ENCODE measurements at regions not wholly inside any gene's neighbourhood (a gene's known extent, or its start where the extent isn't known, plus 50 kb on each side); places are given as distances from the start of the nearest gene placed in this dataset.

GRCh38 chr6:40799296-40800140, 212.4 kb upstream of the LRFN2 start:
- H2BK15ac ChIP-seq (ENCODE audit: low read length), result no peak overlapping the region
- no peaks in the 10 kb centered on the region for H3K36me3 ChIP-seq (replicated peaks in 1 of 2; ENCODE audit: control insufficient read depth in 2 of 2, insufficient read depth in 2 of 2, low read length in 2 of 2)
- H3K4me2 ChIP-seq (ENCODE audit: insufficient read depth, low read length, poor library complexity, severe bottlenecking), result no peak overlapping the region
- peaks cover 0 to 1% of the 10 kb centered on the region in 2 donors for H3K4me1 ChIP-seq (ENCODE audit: control insufficient read depth in 2 of 2, insufficient read depth in 1 of 2, low read depth in 1 of 2, low read length in 2 of 2)
- H3K4me3 ChIP-seq (ENCODE audit: low read length in 2 of 2), result no peak overlapping the region
- no peak overlapping the region for H3K23ac ChIP-seq (ENCODE audit: low read depth, low read length, poor library complexity)
- no peak overlapping the region for H3K14ac ChIP-seq (ENCODE audit: low read length)
- H3K4ac ChIP-seq (ENCODE audit: low read length), result no peak overlapping the region
- H3K9ac ChIP-seq (ENCODE audit: low read depth, low read length, poor library complexity), result no peak overlapping the region
- H3K27ac ChIP-seq (replicated peaks; ENCODE audit: low read length), result no peak overlapping the region
- no peaks in the 10 kb centered on the region for H3K27me3 ChIP-seq (ENCODE audit: control insufficient read depth in 3 of 3, insufficient read depth in 3 of 3, low read depth in 1 of 3, low read length in 3 of 3)
- H3K18ac ChIP-seq (ENCODE audit: low read length), result no peak overlapping the region
- WGBS, 2 donors (ENCODE audit: extremely low coverage in 2 of 2, insufficient read length in 2 of 2, insufficient replicate concordance in 1 of 2), result no CpG with 5 or more reads among the region's 8 CpGs
- no peak overlapping the region for H2BK12ac ChIP-seq (ENCODE audit: low read length)
- no peaks in the 10 kb centered on the region for H3K9me3 ChIP-seq (replicated peaks in 1 of 2; ENCODE audit: control insufficient read depth in 2 of 2, insufficient read depth in 1 of 2, low read depth in 1 of 2, low read length in 2 of 2)
- no peak overlapping the region for H4K8ac ChIP-seq (ENCODE audit: low read depth, low read length)
- H2BK5ac ChIP-seq (ENCODE audit: low read length), result no peak overlapping the region
- DNase-seq (ENCODE audit: low spot score), result no peak
- H2AK5ac ChIP-seq (ENCODE audit: low read depth, low read length), result no peak overlapping the region
- no peaks in the 10 kb centered on the region for H3K79me1 ChIP-seq (ENCODE audit: low read depth, low read length)
- no peak overlapping the region for H2AFZ ChIP-seq (ENCODE audit: low read length)
- H4K91ac ChIP-seq (ENCODE audit: low read depth, low read length, poor library complexity), result no peak overlapping the region
- no peak overlapping the region for H2BK120ac ChIP-seq (ENCODE audit: low read depth, low read length)

- no peak for DNase-seq (ENCODE audit: low spot score)
- no peak overlapping the region for H3K27ac ChIP-seq (replicated peaks; ENCODE audit: low read length)
- no peaks in the 10 kb centered on the region for H3K27me3 ChIP-seq (ENCODE audit: control insufficient read depth in 3 of 3, insufficient read depth in 3 of 3, low read depth in 1 of 3, low read length in 3 of 3)
- no peak overlapping the region for H3K18ac ChIP-seq (ENCODE audit: low read length)
- no CpG with 5 or more reads among the region's 7 CpGs for WGBS, 2 donors (ENCODE audit: extremely low coverage in 2 of 2, insufficient read length in 2 of 2, insufficient replicate concordance in 1 of 2)
- H2AFZ ChIP-seq (ENCODE audit: low read length), result no peak overlapping the region
- no peak overlapping the region for H2BK12ac ChIP-seq (ENCODE audit: low read length)
- peaks cover 0 to 1% of the 10 kb centered on the region in 2 donors for H3K4me1 ChIP-seq (ENCODE audit: control insufficient read depth in 2 of 2, insufficient read depth in 1 of 2, low read depth in 1 of 2, low read length in 2 of 2)
- H3K79me1 ChIP-seq (ENCODE audit: low read depth, low read length), result no peaks in the 10 kb centered on the region
- H3K9ac ChIP-seq (ENCODE audit: low read depth, low read length, poor library complexity), result no peak overlapping the region
- H4K8ac ChIP-seq (ENCODE audit: low read depth, low read length), result no peak overlapping the region
- no peak overlapping the region for H3K4ac ChIP-seq (ENCODE audit: low read length)
- H3K36me3 ChIP-seq (replicated peaks in 1 of 2; ENCODE audit: control insufficient read depth in 2 of 2, insufficient read depth in 2 of 2, low read length in 2 of 2), result no peaks in the 10 kb centered on the region
- H4K91ac ChIP-seq (ENCODE audit: low read depth, low read length, poor library complexity), result no peak overlapping the region
- no peak overlapping the region for H2BK5ac ChIP-seq (ENCODE audit: low read length)
- no peak overlapping the region for H3K23ac ChIP-seq (ENCODE audit: low read depth, low read length, poor library complexity)
- no peak overlapping the region for H2BK120ac ChIP-seq (ENCODE audit: low read depth, low read length)
- H3K14ac ChIP-seq (ENCODE audit: low read length), result no peak overlapping the region
- no peak overlapping the region for H3K4me2 ChIP-seq (ENCODE audit: insufficient read depth, low read length, poor library complexity, severe bottlenecking)
- H2BK15ac ChIP-seq (ENCODE audit: low read length), result no peak overlapping the region
- H3K4me3 ChIP-seq (ENCODE audit: low read length in 2 of 2), result no peak overlapping the region
- H3K9me3 ChIP-seq (replicated peaks in 1 of 2; ENCODE audit: control insufficient read depth in 2 of 2, insufficient read depth in 1 of 2, low read depth in 1 of 2, low read length in 2 of 2), result no peaks in the 10 kb centered on the region
- no peak overlapping the region for H2AK5ac ChIP-seq (ENCODE audit: low read depth, low read length)
These were observed 211.1 kb upstream of the LRFN2 start for GRCh38 chr6:40798069-40798770.

GRCh38 chr6:40796260-40797221, 209.4 kb upstream of the LRFN2 start:
- no peaks in the 10 kb centered on the region for H3K36me3 ChIP-seq (replicated peaks in 1 of 2; ENCODE audit: control insufficient read depth in 2 of 2, insufficient read depth in 2 of 2, low read length in 2 of 2)
- no peak overlapping the region for H2BK5ac ChIP-seq (ENCODE audit: low read length)
- H3K14ac ChIP-seq (ENCODE audit: low read length), result no peak overlapping the region
- no peak overlapping the region for H2BK120ac ChIP-seq (ENCODE audit: low read depth, low read length)
- no peak overlapping the region for H4K91ac ChIP-seq (ENCODE audit: low read depth, low read length, poor library complexity)
- no peak overlapping the region for H3K4ac ChIP-seq (ENCODE audit: low read length)
- no peak overlapping the region for H4K8ac ChIP-seq (ENCODE audit: low read depth, low read length)
- H3K79me1 ChIP-seq (ENCODE audit: low read depth, low read length), result no peaks in the 10 kb centered on the region
- no peak overlapping the region for H3K4me2 ChIP-seq (ENCODE audit: insufficient read depth, low read length, poor library complexity, severe bottlenecking)
- no peak overlapping the region for H2BK12ac ChIP-seq (ENCODE audit: low read length)
- no CpG with 5 or more reads among the region's 14 CpGs for WGBS, 2 donors (ENCODE audit: extremely low coverage in 2 of 2, insufficient read length in 2 of 2, insufficient replicate concordance in 1 of 2)
- no peak for DNase-seq (ENCODE audit: low spot score)
- no peak overlapping the region for H2AK5ac ChIP-seq (ENCODE audit: low read depth, low read length)
- no peaks in the 10 kb centered on the region for H3K27me3 ChIP-seq (ENCODE audit: control insufficient read depth in 3 of 3, insufficient read depth in 3 of 3, low read depth in 1 of 3, low read length in 3 of 3)
- H2AFZ ChIP-seq (ENCODE audit: low read length), result no peak overlapping the region
- H3K23ac ChIP-seq (ENCODE audit: low read depth, low read length, poor library complexity), result no peak overlapping the region
- H2BK15ac ChIP-seq (ENCODE audit: low read length), result no peak overlapping the region
- H3K4me3 ChIP-seq (ENCODE audit: low read length in 2 of 2), result no peak overlapping the region
- H3K9ac ChIP-seq (ENCODE audit: low read depth, low read length, poor library complexity), result no peak overlapping the region
- no peaks in the 10 kb centered on the region for H3K9me3 ChIP-seq (replicated peaks in 1 of 2; ENCODE audit: control insufficient read depth in 2 of 2, insufficient read depth in 1 of 2, low read depth in 1 of 2, low read length in 2 of 2)
- no peak overlapping the region for H3K27ac ChIP-seq (replicated peaks; ENCODE audit: low read length)
- H3K4me1 ChIP-seq (ENCODE audit: control insufficient read depth in 2 of 2, insufficient read depth in 1 of 2, low read depth in 1 of 2, low read length in 2 of 2), result no peaks in the 10 kb centered on the region
- H3K18ac ChIP-seq (ENCODE audit: low read length), result peak overlapping the region; percentile 77
